Muscle of leg (tissue), 3 donors: ENCODE measurements at regions not wholly inside any gene's neighbourhood (a gene's known extent, or its start where the extent isn't known, plus 50 kb on each side); places are given as distances from the start of the nearest gene placed in this dataset.

Experiments used
- DNase-seq: peaks from one replicate; pipeline ENCODE4 v3.0.0; 2013
- H3K27ac ChIP-seq: one replicate; pipeline ENCODE4 v1.5.1; 2013; ENCODE audit warnings: mild to moderate bottlenecking, low read length, control low read depth
- H3K27me3 ChIP-seq: one replicate; pipeline ENCODE4 v1.6.1; 2013; ENCODE audit warnings: low read length; ENCODE audit not compliant: control insufficient read depth, insufficient read depth
- H3K36me3 ChIP-seq: one replicate; pipeline ENCODE4 v1.6.1; 2013; ENCODE audit warnings: low read length; ENCODE audit not compliant: control insufficient read depth, insufficient read depth
- H3K4me1 ChIP-seq: one replicate; pipeline ENCODE4 v1.6.1; 2013; ENCODE audit warnings: low read length; ENCODE audit not compliant: control insufficient read depth, insufficient read depth
- H3K4me3 ChIP-seq: one replicate; pipeline ENCODE4 v1.5.1; 2013; ENCODE audit warnings: low read length, control low read depth
- H3K9me3 ChIP-seq: replicated peaks from 2 replicates; pipeline ENCODE4 v1.6.1; 2013; ENCODE audit warnings: low read depth, low read length; ENCODE audit not compliant: control insufficient read depth
- WGBS: methylation state at CpG from one replicate; pipeline ENCODE4 v1.1.5; 2013; ENCODE audit warnings: missing lambda C conversion rate; ENCODE audit not compliant: insufficient coverage; 5-methylcytosine and 5-hydroxymethylcytosine counted together

GRCh38 chr6:50318536-50318935 lies 268.8 kb upstream of the DEFB112 start:
- no peak for DNase-seq
- Histone ChIP-seq H3K4me1 (no peaks in the 10 kb centered on the region), H3K4me3 (no peak overlapping the region), H3K27me3 (no peaks in the 10 kb centered on the region), H3K36me3 (no peaks in the 10 kb centered on the region), H3K9me3 (no peaks in the 10 kb centered on the region), H3K27ac (no peak overlapping the region)

GRCh38 chr6:50330347-50330746 lies 280.6 kb upstream of the DEFB112 start:
- no peak for DNase-seq
- no peaks in the 10 kb centered on the region for H3K4me1 ChIP-seq
- no CpG with 5 or more reads among the region's 2 CpGs for WGBS
- H3K27me3 ChIP-seq = no peaks in the 10 kb centered on the region
- no peak overlapping the region for H3K4me3 ChIP-seq
- H3K27ac ChIP-seq = no peak overlapping the region
- H3K9me3 ChIP-seq = no peaks in the 10 kb centered on the region
- no peaks in the 10 kb centered on the region for H3K36me3 ChIP-seq

- WGBS = no CpG with 5 or more reads among the region's 3 CpGs
Measured at GRCh38 chr6:50330963-50331362, 281.2 kb upstream of the DEFB112 start.

GRCh38 chr6:50333696-50334095 lies 284.0 kb upstream of the DEFB112 start:
- Histone ChIP-seq H3K27me3 (no peaks in the 10 kb centered on the region), H3K4me3 (no peak overlapping the region), H3K36me3 (no peaks in the 10 kb centered on the region), H3K9me3 (no peaks in the 10 kb centered on the region), H3K27ac (no peak overlapping the region), H3K4me1 (no peaks in the 10 kb centered on the region)
- DNase-seq = no peak
- no CpG with 5 or more reads among the region's 4 CpGs for WGBS

More at GRCh38 chr6:50330963-50331362, 281.2 kb upstream of the DEFB112 start:
- no peak overlapping the region for H3K4me3 ChIP-seq
- no peaks in the 10 kb centered on the region for H3K27me3 ChIP-seq
- H3K4me1 ChIP-seq = no peaks in the 10 kb centered on the region
- H3K27ac ChIP-seq = no peak overlapping the region
- no peaks in the 10 kb centered on the region for H3K36me3 ChIP-seq
- H3K9me3 ChIP-seq = no peaks in the 10 kb centered on the region
- DNase-seq = peak; percentile 7

- H3K36me3 ChIP-seq = no peaks in the 10 kb centered on the region
- no CpG with 5 or more reads among the region's 3 CpGs for WGBS
Measured at GRCh38 chr6:50337532-50338122, 287.9 kb upstream of the DEFB112 start.

GRCh38 chr6:50353603-50354002 lies 303.9 kb upstream of the DEFB112 start:
- Histone ChIP-seq H3K9me3 (no peaks in the 10 kb centered on the region), H3K36me3 (no peaks in the 10 kb centered on the region), H3K27ac (no peak overlapping the region), H3K4me1 (no peaks in the 10 kb centered on the region), H3K4me3 (no peak overlapping the region), H3K27me3 (no peaks in the 10 kb centered on the region)
- DNase-seq = no peak
- no CpG with 5 or more reads among the region's 1 CpG for WGBS

More at GRCh38 chr6:50337532-50338122, 287.9 kb upstream of the DEFB112 start:
- no peaks in the 10 kb centered on the region for H3K4me1 ChIP-seq
- H3K4me3 ChIP-seq = no peak overlapping the region
- no peak overlapping the region for H3K27ac ChIP-seq
- H3K27me3 ChIP-seq = no peaks in the 10 kb centered on the region
- no peak for DNase-seq
- H3K9me3 ChIP-seq = no peaks in the 10 kb centered on the region

GRCh38 chr6:50358113-50358512 lies 308.4 kb upstream of the DEFB112 start:
- no peaks in the 10 kb centered on the region for H3K4me1 ChIP-seq
- no peaks in the 10 kb centered on the region for H3K36me3 ChIP-seq
- no peaks in the 10 kb centered on the region for H3K9me3 ChIP-seq
- no peak overlapping the region for H3K4me3 ChIP-seq
- no CpG with 5 or more reads among the region's 5 CpGs for WGBS
- H3K27me3 ChIP-seq = no peaks in the 10 kb centered on the region
- no peak for DNase-seq
- no peak overlapping the region for H3K27ac ChIP-seq

- WGBS = no CpG with 5 or more reads among the region's 4 CpGs
- H3K36me3 ChIP-seq = no peaks in the 10 kb centered on the region
- H3K4me1 ChIP-seq = no peaks in the 10 kb centered on the region
- H3K27me3 ChIP-seq = no peaks in the 10 kb centered on the region
- H3K4me3 ChIP-seq = no peak overlapping the region
- DNase-seq = no peak
- no peaks in the 10 kb centered on the region for H3K9me3 ChIP-seq
- no peak overlapping the region for H3K27ac ChIP-seq
Measured at GRCh38 chr6:50361641-50362331, 312.1 kb upstream of the DEFB112 start.

- peak; percentile 18 for DNase-seq
- WGBS = 63% methylated on average over 1 of the region's 1 CpG
Measured at GRCh38 chr6:50362706-50363105, 313.0 kb upstream of the DEFB112 start.

GRCh38 chr6:50369996-50370395 lies 320.3 kb upstream of the DEFB112 start:
- no peaks in the 10 kb centered on the region for H3K36me3 ChIP-seq
- DNase-seq = peak; percentile 94
- no peak overlapping the region for H3K27ac ChIP-seq
- no peaks in the 10 kb centered on the region for H3K27me3 ChIP-seq
- H3K9me3 ChIP-seq = no peaks in the 10 kb centered on the region
- no peaks in the 10 kb centered on the region for H3K4me1 ChIP-seq
- H3K4me3 ChIP-seq = no peak overlapping the region

More at GRCh38 chr6:50362706-50363105, 313.0 kb upstream of the DEFB112 start:
- Histone ChIP-seq H3K9me3 (no peaks in the 10 kb centered on the region), H3K36me3 (no peaks in the 10 kb centered on the region), H3K4me3 (no peak overlapping the region), H3K27ac (no peak overlapping the region), H3K27me3 (no peaks in the 10 kb centered on the region), H3K4me1 (no peaks in the 10 kb centered on the region)
